ENCODE measurements at regions not wholly inside any gene's neighbourhood (a gene's known extent, or its start where the extent isn't known, plus 50 kb on each side); places are given as distances from the start of the nearest gene placed in this dataset.

DNA sequence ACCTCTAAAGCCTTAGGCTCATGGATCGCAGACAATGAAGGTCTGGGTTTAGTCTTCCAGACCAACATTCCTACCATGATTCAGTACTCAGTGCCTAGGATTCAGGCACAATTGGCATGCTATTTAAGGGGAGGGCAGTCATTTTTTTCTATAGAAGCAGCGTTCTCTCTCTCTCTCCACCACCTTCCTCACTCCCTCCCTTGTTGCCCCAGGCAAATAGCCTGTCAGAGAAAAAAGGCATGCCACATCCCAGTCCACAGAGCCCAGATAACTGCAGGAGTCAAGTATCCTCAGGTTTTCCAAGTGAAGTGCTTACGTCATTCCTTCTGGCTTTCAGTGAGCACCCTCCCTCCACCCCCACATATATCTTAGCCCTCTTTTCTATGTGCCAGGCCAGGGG, 533.0 kb downstream of the BCOR start:
- Histone ChIP-seq H3K4me3 (ENCODE audit: extremely low read depth, insufficient read depth, low read length, poor library complexity, severe bottlenecking) (no peak overlapping the region), H3K27ac (ENCODE audit: low read depth, low read length, severe bottlenecking) (no peak overlapping the region), H3K36me3 (ENCODE audit: control insufficient read depth, insufficient read depth, low read length) (no peaks in the 10 kb centered on the region), H3K4me1 (ENCODE audit: control insufficient read depth, insufficient read depth, low read length, poor library complexity, severe bottlenecking) (no peaks in the 10 kb centered on the region), H3K9me3 (ENCODE audit: control insufficient read depth, low read length) (no peaks in the 10 kb centered on the region)
- WGBS, 2 experiments (ENCODE audit: insufficient coverage in 2 of 2): 33 to 50% methylated on average over 1 of the region's 3 CpGs

DNA sequence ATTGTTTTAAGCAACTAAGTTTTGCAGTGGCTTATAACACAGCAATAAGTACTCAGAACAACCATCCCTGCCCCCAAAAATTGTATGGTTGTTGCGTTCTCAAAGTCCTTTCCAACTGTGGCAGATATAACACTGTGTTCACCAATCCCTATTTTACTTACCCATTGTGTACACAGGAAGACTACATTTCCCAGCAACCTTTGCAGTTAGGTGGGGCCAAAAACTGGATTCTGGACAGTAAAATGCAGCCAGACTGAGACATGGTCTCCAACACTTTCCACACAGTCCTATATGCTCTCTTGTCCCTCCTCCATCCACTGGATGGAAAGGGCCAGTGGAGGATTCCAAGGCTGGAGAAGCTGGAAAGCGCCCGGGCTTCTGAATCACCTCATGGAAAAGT, 523.6 kb downstream of the BCOR start:
- 100% methylated on average over 3 of the region's 3 CpGs; no CpG with 5 or more reads in 1 of the 2 experiments for WGBS, 2 experiments (ENCODE audit: insufficient coverage in 2 of 2)
- no peaks in the 10 kb centered on the region for H3K9me3 ChIP-seq (ENCODE audit: control insufficient read depth, low read length)
- H3K4me1 ChIP-seq (ENCODE audit: control insufficient read depth, insufficient read depth, low read length, poor library complexity, severe bottlenecking): peaks cover 6% of the 10 kb centered on the region
- H3K4me3 ChIP-seq (ENCODE audit: extremely low read depth, insufficient read depth, low read length, poor library complexity, severe bottlenecking): no peak overlapping the region
- H3K27ac ChIP-seq (ENCODE audit: low read depth, low read length, severe bottlenecking): no peak overlapping the region
- no peaks in the 10 kb centered on the region for H3K36me3 ChIP-seq (ENCODE audit: control insufficient read depth, insufficient read depth, low read length)

DNA sequence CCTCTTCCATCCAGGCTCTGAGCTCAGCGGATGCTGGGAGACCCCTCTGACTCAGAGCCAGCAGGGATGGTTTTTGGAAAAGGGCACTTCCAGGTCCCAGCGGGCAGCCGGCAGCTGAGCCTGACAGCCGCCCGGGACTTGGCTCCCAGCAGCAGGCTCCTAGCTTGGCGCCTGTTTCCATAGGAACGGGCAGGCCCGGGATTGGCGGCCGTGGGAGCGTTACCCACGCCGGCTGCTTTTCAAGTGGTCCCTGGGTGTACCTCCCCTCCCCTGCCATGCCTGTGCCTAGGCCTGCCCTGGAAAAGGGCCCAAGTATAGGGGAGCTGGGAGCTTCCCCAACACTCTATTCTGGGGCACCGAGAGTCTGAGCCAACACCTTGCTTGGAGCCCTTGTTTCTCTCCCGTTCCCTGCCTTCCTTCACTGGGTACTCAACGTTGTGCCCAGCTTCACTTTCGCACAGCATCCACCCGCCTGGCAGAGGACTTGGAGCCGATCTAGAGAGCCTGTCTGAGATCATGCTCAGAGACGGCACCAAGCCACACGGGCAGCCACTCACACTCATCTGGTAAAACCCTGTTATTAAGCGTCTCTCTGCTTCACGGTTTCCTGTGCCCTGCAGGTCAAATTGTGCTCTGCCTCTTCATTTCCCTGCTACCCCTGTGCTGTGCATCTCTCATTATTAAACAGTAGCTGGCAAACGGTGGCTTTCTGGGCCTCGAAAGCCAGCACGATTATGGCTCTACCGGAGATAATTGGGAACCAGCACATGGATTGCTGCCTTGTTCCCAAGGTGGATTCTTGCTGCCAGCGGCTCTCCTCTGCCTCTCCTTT, 521.5 kb downstream of the BCOR start:
- no peak overlapping the region for H3K4me3 ChIP-seq (ENCODE audit: extremely low read depth, insufficient read depth, low read length, poor library complexity, severe bottlenecking)
- 80 to 87% methylated on average over 6 to 21 of the region's 28 CpGs for WGBS, 2 experiments (ENCODE audit: insufficient coverage in 2 of 2)

DNA sequence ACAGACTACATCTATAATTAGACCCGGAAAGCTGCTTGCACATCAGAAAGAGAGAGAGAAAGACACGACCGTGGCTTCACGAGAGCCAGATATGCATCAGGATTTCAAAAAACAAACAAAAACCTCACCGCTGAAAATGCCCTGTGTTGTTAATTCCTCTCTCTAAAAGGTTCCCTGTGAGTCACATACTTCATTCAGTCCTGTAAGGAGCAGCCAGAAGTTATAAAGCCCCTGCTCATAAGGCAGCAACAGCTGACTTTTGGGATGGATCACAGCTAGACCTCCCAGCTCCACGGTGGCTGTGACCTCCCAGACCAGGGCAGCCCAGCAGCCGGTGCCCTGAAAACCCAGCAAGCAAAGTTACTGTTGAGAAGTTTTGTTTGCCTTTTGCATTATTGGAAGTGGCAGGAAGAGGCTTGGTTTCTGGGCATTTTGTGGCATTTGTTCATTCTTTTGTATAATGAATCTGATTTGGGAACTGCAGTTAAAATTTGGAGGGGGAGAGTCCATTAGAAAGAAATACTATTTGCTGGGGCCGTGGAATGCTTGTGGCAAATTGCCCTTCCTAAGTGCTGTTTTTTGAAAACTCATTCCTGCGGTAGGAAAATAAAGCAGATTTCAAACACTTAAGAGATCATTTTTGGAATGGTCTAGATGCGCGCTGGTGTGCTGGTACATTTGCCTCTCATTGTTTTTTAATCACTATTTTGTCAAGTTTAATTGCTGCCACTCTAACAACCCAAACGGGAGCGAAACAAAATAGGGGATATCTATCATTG, 520.4 kb downstream of the BCOR start:
- no peak overlapping the region for H3K4me3 ChIP-seq (ENCODE audit: extremely low read depth, insufficient read depth, low read length, poor library complexity, severe bottlenecking)
- H3K36me3 ChIP-seq (ENCODE audit: control insufficient read depth, insufficient read depth, low read length): no peaks in the 10 kb centered on the region
- no peaks in the 10 kb centered on the region for H3K9me3 ChIP-seq (ENCODE audit: control insufficient read depth, low read length)
- peaks cover 10% of the 10 kb centered on the region for H3K4me1 ChIP-seq (ENCODE audit: control insufficient read depth, insufficient read depth, low read length, poor library complexity, severe bottlenecking)
- H3K27ac ChIP-seq (ENCODE audit: low read depth, low read length, severe bottlenecking): peak overlapping the region; percentile 5
- WGBS, 2 experiments (ENCODE audit: insufficient coverage in 2 of 2): 87 to 89% methylated on average over 2 to 3 of the region's 13 CpGs

More for the DNA sequence above, 521.5 kb downstream of the BCOR start:
- peak overlapping the region; percentile 5 for H3K27ac ChIP-seq (ENCODE audit: low read depth, low read length, severe bottlenecking)
- H3K4me1 ChIP-seq (ENCODE audit: control insufficient read depth, insufficient read depth, low read length, poor library complexity, severe bottlenecking): peaks cover 6% of the 10 kb centered on the region
- no peaks in the 10 kb centered on the region for H3K36me3 ChIP-seq (ENCODE audit: control insufficient read depth, insufficient read depth, low read length)
- no peaks in the 10 kb centered on the region for H3K9me3 ChIP-seq (ENCODE audit: control insufficient read depth, low read length)

DNA sequence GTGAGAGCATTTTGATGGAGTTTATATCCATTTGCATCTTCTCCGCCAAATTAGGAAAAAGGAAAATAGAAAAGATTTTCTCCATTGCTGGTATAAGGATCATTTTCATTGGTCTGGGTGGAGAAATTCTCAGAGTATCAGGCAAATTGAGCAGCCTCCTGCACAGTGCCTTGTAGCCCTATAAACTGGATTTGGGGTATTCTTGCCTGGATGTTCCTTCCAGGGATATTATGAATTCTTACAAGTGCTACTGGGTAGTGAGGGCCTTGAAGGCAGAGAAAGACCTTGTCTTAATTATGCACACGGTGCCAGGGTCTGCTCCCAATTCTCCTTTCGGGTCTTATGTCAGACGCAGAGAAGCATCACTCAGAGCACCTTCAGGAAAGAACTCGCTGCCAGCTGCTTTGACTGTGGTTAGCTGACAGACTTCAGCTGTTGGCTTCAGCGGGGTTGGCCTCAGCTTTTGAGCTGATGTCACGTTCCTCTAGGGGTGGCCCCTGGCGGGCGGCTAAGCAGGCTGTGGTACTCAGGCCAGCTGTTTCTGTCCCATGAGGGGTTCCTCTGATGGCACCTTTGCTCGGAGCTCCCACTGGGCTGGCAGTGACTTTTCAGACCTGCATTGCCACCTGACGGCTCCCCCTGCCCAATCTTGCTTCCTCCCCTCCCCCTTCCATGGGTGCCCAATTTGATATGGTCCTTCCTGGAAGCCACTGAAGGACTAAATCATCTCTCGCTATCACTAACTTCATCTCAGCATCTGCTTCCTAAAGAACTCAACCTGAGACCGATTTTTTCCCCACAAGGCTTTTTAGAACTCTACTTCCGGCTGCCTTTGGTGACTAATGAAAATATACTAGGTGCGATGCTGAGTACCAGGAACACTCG, 519.5 kb downstream of the BCOR start:
- H3K4me1 ChIP-seq (ENCODE audit: control insufficient read depth, insufficient read depth, low read length, poor library complexity, severe bottlenecking): peaks cover 10% of the 10 kb centered on the region
- H3K27ac ChIP-seq (ENCODE audit: low read depth, low read length, severe bottlenecking): no peak overlapping the region
- no peaks in the 10 kb centered on the region for H3K9me3 ChIP-seq (ENCODE audit: control insufficient read depth, low read length)
- no peaks in the 10 kb centered on the region for H3K36me3 ChIP-seq (ENCODE audit: control insufficient read depth, insufficient read depth, low read length)
- no peak overlapping the region for H3K4me3 ChIP-seq (ENCODE audit: extremely low read depth, insufficient read depth, low read length, poor library complexity, severe bottlenecking)
- 89 to 90% methylated on average over 3 to 13 of the region's 16 CpGs for WGBS, 2 experiments (ENCODE audit: insufficient coverage in 2 of 2)

DNA sequence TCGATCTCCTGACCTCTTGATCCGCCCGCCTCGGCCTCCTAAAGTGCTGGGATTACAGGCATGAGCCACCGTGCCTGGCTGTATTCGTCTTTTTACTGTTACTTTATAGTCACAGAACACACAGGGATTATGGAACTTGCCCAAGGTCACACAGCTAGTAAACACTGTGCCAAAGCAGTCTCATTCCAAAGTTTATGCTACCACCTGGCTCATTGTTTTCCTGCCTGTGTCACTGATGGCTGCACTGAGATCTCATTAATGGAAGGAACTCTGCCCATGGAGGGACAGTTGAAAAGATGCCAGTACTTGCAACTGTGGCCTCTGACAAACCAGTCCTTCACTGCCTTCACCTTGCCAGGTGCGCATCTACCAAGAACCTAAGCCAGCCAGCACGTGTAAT, 517.7 kb downstream of the BCOR start:
- Histone ChIP-seq H3K27ac (ENCODE audit: low read depth, low read length, severe bottlenecking) (no peak overlapping the region), H3K9me3 (ENCODE audit: control insufficient read depth, low read length) (no peaks in the 10 kb centered on the region), H3K4me3 (ENCODE audit: extremely low read depth, insufficient read depth, low read length, poor library complexity, severe bottlenecking) (no peak overlapping the region), H3K4me1 (ENCODE audit: control insufficient read depth, insufficient read depth, low read length, poor library complexity, severe bottlenecking) (peaks cover 10% of the 10 kb centered on the region), H3K36me3 (ENCODE audit: control insufficient read depth, insufficient read depth, low read length) (no peaks in the 10 kb centered on the region)
- WGBS, 2 experiments (ENCODE audit: insufficient coverage in 2 of 2): 95% methylated on average over 6 of the region's 8 CpGs; no CpG with 5 or more reads in 1 of the 2 experiments

DNA sequence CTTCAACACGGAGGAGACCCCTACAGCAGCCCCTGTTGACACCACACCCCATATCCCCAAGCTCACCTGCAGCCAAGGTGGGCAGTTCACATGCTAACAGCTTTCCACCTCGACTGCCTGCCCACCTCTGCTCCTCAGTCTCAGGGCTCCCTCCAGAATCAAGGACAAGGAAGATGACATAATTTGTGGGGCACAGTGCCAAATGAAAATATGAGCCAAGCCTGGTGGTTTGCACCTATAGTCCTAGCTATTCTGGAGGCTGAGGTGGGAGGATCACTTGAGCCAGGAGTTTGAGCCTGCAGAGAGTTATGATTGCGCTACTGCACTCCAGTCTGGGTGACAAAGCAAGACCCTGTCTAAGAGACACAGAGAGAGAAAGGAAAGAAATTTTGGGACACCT, 516.3 kb downstream of the BCOR start:
- no peak overlapping the region for H3K27ac ChIP-seq (ENCODE audit: low read depth, low read length, severe bottlenecking)
- no peak overlapping the region for H3K4me3 ChIP-seq (ENCODE audit: extremely low read depth, insufficient read depth, low read length, poor library complexity, severe bottlenecking)
- 100% methylated on average over 1 of the region's 3 CpGs for WGBS, 2 experiments (ENCODE audit: insufficient coverage in 2 of 2)
- H3K9me3 ChIP-seq (ENCODE audit: control insufficient read depth, low read length): no peaks in the 10 kb centered on the region
- H3K36me3 ChIP-seq (ENCODE audit: control insufficient read depth, insufficient read depth, low read length): no peaks in the 10 kb centered on the region
- H3K4me1 ChIP-seq (ENCODE audit: control insufficient read depth, insufficient read depth, low read length, poor library complexity, severe bottlenecking): peaks cover 10% of the 10 kb centered on the region

DNA sequence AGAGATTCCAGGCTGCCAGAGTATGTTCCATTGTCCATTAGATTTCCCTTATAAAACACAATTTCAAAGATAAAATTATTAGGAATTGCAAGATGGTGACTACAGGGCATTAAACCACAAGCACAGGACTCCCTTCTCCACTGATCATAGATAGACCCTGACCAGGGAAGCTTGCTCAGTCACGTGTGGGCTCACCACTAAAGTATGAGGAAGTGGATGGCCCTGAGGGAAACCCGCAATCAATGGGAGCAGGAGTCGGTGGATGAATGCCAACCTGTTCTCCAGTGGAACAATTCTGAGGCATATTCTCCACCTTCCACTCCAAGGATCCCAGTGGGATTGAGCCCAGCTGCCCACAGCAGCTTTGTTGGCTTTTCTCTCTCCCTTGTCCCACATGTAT, 515.7 kb downstream of the BCOR start:
- Histone ChIP-seq H3K4me1 (ENCODE audit: control insufficient read depth, insufficient read depth, low read length, poor library complexity, severe bottlenecking) (peaks cover 9% of the 10 kb centered on the region), H3K36me3 (ENCODE audit: control insufficient read depth, insufficient read depth, low read length) (no peaks in the 10 kb centered on the region), H3K9me3 (ENCODE audit: control insufficient read depth, low read length) (no peaks in the 10 kb centered on the region), H3K27ac (ENCODE audit: low read depth, low read length, severe bottlenecking) (no peak overlapping the region), H3K4me3 (ENCODE audit: extremely low read depth, insufficient read depth, low read length, poor library complexity, severe bottlenecking) (no peak overlapping the region)
- WGBS, 2 experiments (ENCODE audit: insufficient coverage in 2 of 2): 83 to 100% methylated on average over 1 to 3 of the region's 3 CpGs

DNA sequence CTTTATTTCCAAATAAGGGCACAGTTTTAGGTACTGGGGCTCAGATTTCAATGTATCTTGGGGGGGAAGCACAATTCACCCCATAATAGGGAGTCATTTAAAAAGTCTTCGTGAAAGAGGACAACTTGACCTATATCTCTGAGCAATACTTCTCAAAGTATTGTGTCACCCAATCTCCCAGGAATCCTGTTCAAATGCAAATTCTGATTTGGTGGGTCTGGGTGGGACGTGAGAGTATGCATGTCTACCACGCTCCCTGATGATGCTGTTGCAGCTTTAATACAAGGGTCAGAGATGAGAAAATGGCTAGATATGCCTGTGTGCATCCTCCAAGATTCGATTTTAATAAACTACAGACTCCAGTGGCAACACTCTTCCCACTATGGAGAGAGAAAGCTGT, 514.8 kb downstream of the BCOR start:
- Histone ChIP-seq H3K27ac (ENCODE audit: low read depth, low read length, severe bottlenecking) (no peak overlapping the region), H3K9me3 (ENCODE audit: control insufficient read depth, low read length) (no peaks in the 10 kb centered on the region), H3K4me1 (ENCODE audit: control insufficient read depth, insufficient read depth, low read length, poor library complexity, severe bottlenecking) (peaks cover 4% of the 10 kb centered on the region), H3K4me3 (ENCODE audit: extremely low read depth, insufficient read depth, low read length, poor library complexity, severe bottlenecking) (no peak overlapping the region), H3K36me3 (ENCODE audit: control insufficient read depth, insufficient read depth, low read length) (no peaks in the 10 kb centered on the region)
- WGBS, 2 experiments (ENCODE audit: insufficient coverage in 2 of 2): 80 to 94% methylated on average over 2 of the region's 4 CpGs

DNA sequence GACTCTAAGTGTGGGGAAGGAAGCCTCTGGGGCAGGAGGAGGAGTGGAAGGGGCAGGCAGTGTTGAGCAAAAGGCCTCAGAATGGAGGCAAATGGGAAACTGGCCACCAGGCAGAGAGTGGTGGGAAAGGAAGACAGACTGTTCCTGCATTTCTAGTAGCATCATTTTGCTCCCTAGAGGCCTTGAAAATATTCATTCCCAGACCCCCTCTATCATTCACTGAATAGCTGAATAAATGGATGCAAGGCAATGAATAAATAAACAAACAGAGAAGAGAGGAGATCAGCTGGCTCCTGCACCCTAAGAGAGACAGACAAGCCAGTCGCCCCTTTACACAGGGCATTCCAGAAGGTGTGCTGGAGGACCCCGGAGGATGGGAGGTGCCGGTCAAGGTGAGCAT, 511.9 kb downstream of the BCOR start:
- 100% methylated on average over 2 of the region's 3 CpGs for WGBS, 2 experiments (ENCODE audit: insufficient coverage in 2 of 2)
- Histone ChIP-seq H3K9me3 (ENCODE audit: control insufficient read depth, low read length) (no peaks in the 10 kb centered on the region), H3K4me3 (ENCODE audit: extremely low read depth, insufficient read depth, low read length, poor library complexity, severe bottlenecking) (no peak overlapping the region), H3K4me1 (ENCODE audit: control insufficient read depth, insufficient read depth, low read length, poor library complexity, severe bottlenecking) (peaks cover 4% of the 10 kb centered on the region), H3K36me3 (ENCODE audit: control insufficient read depth, insufficient read depth, low read length) (no peaks in the 10 kb centered on the region), H3K27ac (ENCODE audit: low read depth, low read length, severe bottlenecking) (no peak overlapping the region)

Measured in mesodermal cell (in vitro differentiated cells).